H7 (cell line): ENCODE measurements at regions not wholly inside any gene's neighbourhood (a gene's known extent, or its start where the extent isn't known, plus 50 kb on each side); places are given as distances from the start of the nearest gene placed in this dataset.

Experiments used
- DNase-seq: peaks from one replicate; pipeline ENCODE4 v3.0.0; 2012
- H3K27me3 ChIP-seq: 2 replicates; pipeline ENCODE4 v1.6.0; 2011; ENCODE audit warnings: mild to moderate bottlenecking, low read length; ENCODE audit not compliant: control insufficient read depth, insufficient read depth
- H3K36me3 ChIP-seq: replicated peaks from 2 replicates; pipeline ENCODE4 v1.5.1; 2011; ENCODE audit warnings: low read length; ENCODE audit not compliant: control insufficient read depth, insufficient read depth
- H3K4me3 ChIP-seq: 2 replicates; pipeline ENCODE4 v1.5.1; 2011; ENCODE audit warnings: low read depth, mild to moderate bottlenecking, control low read depth, low read length, moderate library complexity; ENCODE audit not compliant: insufficient read depth

DNA sequence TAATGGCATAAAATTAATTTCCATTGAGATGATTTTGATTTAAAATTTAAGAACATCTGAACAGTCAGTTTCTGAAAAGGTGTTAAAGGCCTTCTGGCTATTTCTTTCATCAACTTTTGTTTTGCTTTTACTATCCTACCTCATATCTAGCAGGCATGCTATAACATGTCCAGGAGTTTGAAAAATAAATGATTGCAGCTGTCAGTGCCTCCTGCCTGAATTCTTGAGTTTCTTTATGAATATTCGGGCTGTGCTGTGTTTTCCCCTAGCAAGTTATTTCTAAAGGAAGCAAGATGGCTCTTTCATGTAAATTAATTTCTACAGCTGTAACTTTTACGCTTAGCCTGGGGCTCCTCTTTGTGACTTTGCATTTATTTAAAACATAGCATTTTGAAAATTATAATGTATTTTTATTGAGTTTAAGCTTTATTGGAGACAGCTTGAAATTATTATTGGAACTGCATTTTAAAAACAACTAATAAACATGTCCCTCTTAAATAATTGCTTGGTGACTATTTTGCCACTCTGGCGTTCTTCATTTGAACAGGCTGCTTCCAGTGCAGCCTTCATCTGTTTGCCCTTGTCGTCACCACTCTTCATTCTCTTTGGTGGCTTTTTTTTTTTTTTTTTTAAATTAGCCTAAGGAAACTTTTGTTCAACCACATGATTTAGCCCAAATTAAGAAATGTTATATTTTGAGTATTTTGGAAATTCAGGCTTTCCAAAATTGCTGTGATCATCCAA, 1083.4 kb upstream of the LRRN3 start:
- Histone ChIP-seq H3K36me3 (no peaks in the 10 kb centered on the region), H3K4me3 (no peak overlapping the region), H3K27me3 (no peaks in the 10 kb centered on the region)
- DNase-seq = no peak

GRCh38 chr7:110010359-110010758, 1080.6 kb upstream of the LRRN3 start:
- no peak overlapping the region for H3K4me3 ChIP-seq
- no peak for DNase-seq

DNA sequence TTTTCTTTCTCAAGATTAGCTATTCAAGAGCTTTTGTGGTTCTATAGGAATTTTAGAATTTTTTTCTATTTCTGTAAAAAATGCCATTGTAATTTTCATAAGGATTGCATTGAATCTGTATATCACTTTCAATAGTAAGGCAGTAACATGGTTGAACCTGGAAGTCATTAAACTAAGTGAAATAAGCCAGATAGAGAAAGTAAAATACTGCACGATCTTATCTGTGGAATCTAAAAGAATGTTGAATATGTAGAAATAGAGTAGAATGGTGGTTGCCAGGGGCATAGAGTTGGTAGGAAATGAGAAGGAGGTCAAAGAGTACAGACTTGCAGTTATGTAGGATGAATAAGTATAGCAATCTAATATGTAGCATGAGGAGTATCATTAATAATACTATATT, 1073.5 kb upstream of the LRRN3 start:
- H3K36me3 ChIP-seq = no peaks in the 10 kb centered on the region
- no peak for DNase-seq
- no peaks in the 10 kb centered on the region for H3K27me3 ChIP-seq
- H3K4me3 ChIP-seq = no peak overlapping the region

More at GRCh38 chr7:110010359-110010758, 1080.6 kb upstream of the LRRN3 start:
- H3K36me3 ChIP-seq = no peaks in the 10 kb centered on the region
- H3K27me3 ChIP-seq = no peaks in the 10 kb centered on the region

DNA sequence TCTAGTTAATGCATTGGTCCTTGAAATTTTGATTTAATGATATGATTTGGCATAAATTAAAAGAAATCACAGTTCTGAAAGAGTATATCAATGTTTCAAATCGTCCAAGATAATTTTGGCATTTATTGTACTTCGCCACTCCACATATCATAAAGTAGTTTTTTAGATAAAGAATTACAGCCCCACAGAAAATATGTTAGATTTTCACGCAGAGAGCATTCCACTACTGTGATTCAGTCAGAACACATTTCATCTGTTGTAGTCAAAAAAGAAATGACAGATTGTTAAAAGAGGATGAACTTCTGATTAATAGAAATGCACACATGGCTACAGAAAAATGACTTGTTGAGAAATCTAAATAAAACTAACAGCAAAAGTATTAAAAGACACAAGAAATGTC, 1063.5 kb upstream of the LRRN3 start:
- no peak for DNase-seq
- H3K36me3 ChIP-seq = no peaks in the 10 kb centered on the region
- no peaks in the 10 kb centered on the region for H3K27me3 ChIP-seq
- H3K4me3 ChIP-seq = no peak overlapping the region

DNA sequence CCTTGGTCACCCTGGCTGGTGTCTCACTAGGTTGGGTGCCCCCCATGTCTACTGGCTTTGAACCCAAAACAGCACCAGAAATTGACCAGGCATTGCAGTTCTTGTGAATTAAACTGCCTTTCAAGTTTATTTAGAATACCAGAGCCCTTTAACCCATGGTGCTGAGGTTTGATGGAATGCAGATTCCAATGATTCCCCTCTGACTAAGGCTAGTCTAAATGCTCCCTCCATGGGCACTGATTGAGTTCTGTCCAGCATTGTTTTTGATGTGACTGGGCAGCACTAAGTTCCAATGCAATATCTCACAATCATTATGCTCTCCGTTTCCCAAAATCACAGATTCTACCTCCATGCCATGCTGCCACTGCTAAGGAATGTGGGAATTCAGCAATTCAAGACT, 1047.4 kb upstream of the LRRN3 start:
- no peaks in the 10 kb centered on the region for H3K36me3 ChIP-seq
- no peak overlapping the region for H3K4me3 ChIP-seq
- no peak for DNase-seq
- H3K27me3 ChIP-seq = no peaks in the 10 kb centered on the region

- no peak overlapping the region for H3K4me3 ChIP-seq
- no peaks in the 10 kb centered on the region for H3K36me3 ChIP-seq
- no peaks in the 10 kb centered on the region for H3K27me3 ChIP-seq
- DNase-seq = no peak
These were observed 1040.1 kb upstream of the LRRN3 start for GRCh38 chr7:110050785-110051184.

- Histone ChIP-seq H3K36me3 (no peaks in the 10 kb centered on the region), H3K27me3 (no peaks in the 10 kb centered on the region), H3K4me3 (no peak overlapping the region)
- DNase-seq = no peak
These were observed 1039.6 kb upstream of the LRRN3 start for GRCh38 chr7:110051372-110051771.

DNA sequence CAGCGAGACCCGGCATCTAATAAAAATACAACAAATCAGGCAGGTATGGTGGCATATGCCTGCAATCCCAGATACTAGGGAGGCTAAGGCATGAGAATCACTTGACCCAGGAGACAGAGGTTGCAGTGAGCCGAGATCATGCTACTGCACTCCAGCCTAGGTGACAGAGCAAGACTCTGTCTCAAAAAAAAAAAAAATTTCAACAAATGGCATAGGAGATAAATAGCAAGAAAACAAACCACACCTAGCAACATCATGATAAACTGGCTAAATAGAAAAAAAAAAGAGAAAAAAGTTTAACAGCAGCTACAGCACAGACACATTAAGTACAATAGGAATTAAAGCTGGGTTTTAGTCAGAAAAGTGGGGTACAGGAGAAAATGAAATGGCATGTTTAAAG, 1034.6 kb upstream of the LRRN3 start:
- Histone ChIP-seq H3K27me3 (no peaks in the 10 kb centered on the region), H3K36me3 (no peaks in the 10 kb centered on the region), H3K4me3 (no peak overlapping the region)
- no peak for DNase-seq

GRCh38 chr7:110058401-110058800, 1032.5 kb upstream of the LRRN3 start:
- no peak overlapping the region for H3K4me3 ChIP-seq
- DNase-seq = no peak
- no peaks in the 10 kb centered on the region for H3K36me3 ChIP-seq
- no peaks in the 10 kb centered on the region for H3K27me3 ChIP-seq

DNA sequence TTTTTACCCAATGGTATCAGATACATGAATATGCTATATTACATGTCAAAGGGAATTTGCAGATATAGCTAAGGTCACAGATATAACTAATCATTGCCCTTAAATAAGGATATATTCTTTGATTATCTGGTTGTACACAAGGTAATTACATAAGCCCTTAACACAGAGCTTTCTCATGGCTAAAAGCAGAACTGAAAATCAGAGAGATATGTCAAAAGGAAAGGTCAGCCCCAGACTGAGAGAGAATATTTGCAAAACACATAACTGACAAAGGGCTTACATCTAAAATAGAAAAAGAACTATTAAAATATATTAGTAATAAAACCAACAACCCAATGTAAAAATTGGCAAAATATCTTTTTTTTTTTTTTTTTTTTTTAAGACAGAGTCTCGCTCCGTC, 1029.5 kb upstream of the LRRN3 start:
- no peak overlapping the region for H3K4me3 ChIP-seq
- no peaks in the 10 kb centered on the region for H3K27me3 ChIP-seq
- H3K36me3 ChIP-seq = no peaks in the 10 kb centered on the region
- DNase-seq = no peak

DNA sequence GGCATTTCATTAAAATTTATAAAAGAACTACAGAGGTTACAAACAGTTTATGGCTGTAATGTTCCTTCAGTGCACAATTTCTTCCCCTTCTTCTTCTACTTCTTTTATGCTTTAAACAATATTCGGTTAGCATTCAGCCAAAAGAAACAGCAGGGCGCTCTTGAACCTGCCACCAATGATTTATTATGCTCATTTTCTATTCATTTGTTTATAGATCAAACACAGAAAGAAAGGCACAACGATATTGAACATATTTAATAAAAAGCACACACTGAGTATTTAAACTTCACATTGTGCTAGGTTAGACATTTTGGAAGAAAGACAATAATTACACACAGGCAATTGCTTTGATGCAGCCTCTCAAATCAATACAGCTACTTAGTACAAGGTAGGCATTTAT, 1025.8 kb upstream of the LRRN3 start:
- Histone ChIP-seq H3K36me3 (no peaks in the 10 kb centered on the region), H3K27me3 (no peaks in the 10 kb centered on the region)
- DNase-seq = no peak

GRCh38 chr7:110066843-110067242, 1024.1 kb upstream of the LRRN3 start:
- Histone ChIP-seq H3K27me3 (no peaks in the 10 kb centered on the region), H3K36me3 (no peaks in the 10 kb centered on the region)
- DNase-seq = no peak

More for the DNA sequence above, 1025.8 kb upstream of the LRRN3 start:
- H3K4me3 ChIP-seq = no peak overlapping the region

DNA sequence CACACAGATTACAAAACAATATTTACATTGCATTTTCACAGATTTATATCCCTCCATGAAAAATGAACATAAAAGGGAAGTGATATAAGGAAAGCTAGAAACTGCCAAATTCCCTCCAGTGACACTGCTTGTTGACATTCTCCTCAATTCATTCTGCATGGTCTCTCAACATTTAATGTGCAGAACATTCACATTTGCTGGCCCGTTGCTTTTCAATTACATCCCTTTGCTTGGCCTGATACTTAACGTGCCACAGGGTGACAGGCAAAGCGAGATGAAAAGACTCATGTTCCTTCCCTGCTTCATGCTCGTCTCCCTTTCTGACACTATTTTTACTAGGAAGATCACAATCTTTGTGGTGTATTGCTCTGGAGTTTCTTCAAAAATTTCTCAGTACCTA, 1019.7 kb upstream of the LRRN3 start:
- Histone ChIP-seq H3K36me3 (no peaks in the 10 kb centered on the region), H3K4me3 (no peak overlapping the region), H3K27me3 (no peaks in the 10 kb centered on the region)
- no peak for DNase-seq

More at GRCh38 chr7:110066843-110067242, 1024.1 kb upstream of the LRRN3 start:
- no peak overlapping the region for H3K4me3 ChIP-seq

GRCh38 chr7:110075450-110075849, 1015.5 kb upstream of the LRRN3 start:
- DNase-seq = no peak
- H3K4me3 ChIP-seq = no peak overlapping the region
- no peaks in the 10 kb centered on the region for H3K36me3 ChIP-seq
- no peaks in the 10 kb centered on the region for H3K27me3 ChIP-seq

DNA sequence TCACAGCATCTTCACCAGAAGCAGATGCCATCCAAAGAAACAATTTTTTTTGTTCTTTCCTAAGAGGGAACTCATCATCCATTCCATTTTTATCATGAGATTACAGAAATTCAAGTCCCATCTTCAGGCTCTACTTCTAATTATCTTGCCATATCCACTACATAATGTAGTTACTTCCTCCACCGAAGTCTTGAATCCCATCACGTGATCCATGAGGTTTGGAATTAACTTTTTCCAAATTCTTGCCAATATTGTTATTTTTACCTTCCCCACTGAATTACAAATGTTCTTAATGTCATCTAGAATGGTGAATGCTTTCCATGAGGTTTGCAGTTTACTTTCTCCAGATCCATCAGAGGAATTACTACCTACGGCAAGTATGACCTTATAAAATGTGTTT, 1014.7 kb upstream of the LRRN3 start:
- Histone ChIP-seq H3K27me3 (no peaks in the 10 kb centered on the region), H3K36me3 (no peaks in the 10 kb centered on the region), H3K4me3 (no peak overlapping the region)
- DNase-seq = no peak
